ENCODE measurements at regions not wholly inside any gene's neighbourhood (a gene's known extent, or its start where the extent isn't known, plus 50 kb on each side); places are given as distances from the start of the nearest gene placed in this dataset.
A peak's percentile ranks its signal among the peaks of the same experiment; 100 is the strongest.

GRCh38 chr19:46919324-46919723 is 58.5 kb downstream of the ARHGAP35 start:
- intact Hi-C loops (cut with DNase I, micrococcal nuclease) = no loop called here
- no peaks in the 10 kb centered on the region for H3K36me3 ChIP-seq (ENCODE audit: low read depth)
- no peak for ATAC-seq

GRCh38 chr19:46920362-46920761 is 59.6 kb downstream of the ARHGAP35 start:
- no peaks in the 10 kb centered on the region for H3K36me3 ChIP-seq (ENCODE audit: low read depth)

More at GRCh38 chr19:46919324-46919723, 58.5 kb downstream of the ARHGAP35 start:
- no peak for TF ChIP-seq CTCF (IDR thresholded peaks at IDR 0.05)
- H3K9me3 ChIP-seq = no peaks in the 10 kb centered on the region
- DNase-seq = no peak
- H3K4me1 ChIP-seq (ENCODE audit: low read depth) = peaks cover 9% of the 10 kb centered on the region
- H3K4me3 ChIP-seq = no peak overlapping the region

GRCh38 chr19:46921071-46921470 is 60.3 kb downstream of the ARHGAP35 start:
- DNase-seq (no peak), ATAC-seq (no peak)
- peaks cover 26% of the 10 kb centered on the region for H3K4me1 ChIP-seq (ENCODE audit: low read depth)
- intact Hi-C loops (cut with DNase I, micrococcal nuclease) = no loop called here
- H3K36me3 ChIP-seq (ENCODE audit: low read depth) = no peaks in the 10 kb centered on the region
- TF ChIP-seq CTCF (IDR thresholded peaks at IDR 0.05) = no peak
- no peaks in the 10 kb centered on the region for H3K9me3 ChIP-seq
- H3K4me3 ChIP-seq = no peak overlapping the region

More at GRCh38 chr19:46920362-46920761, 59.6 kb downstream of the ARHGAP35 start:
- no peak for ATAC-seq
- DNase-seq = no peak
- Histone ChIP-seq H3K4me1 (ENCODE audit: low read depth) (peaks cover 18% of the 10 kb centered on the region), H3K4me3 (no peak overlapping the region), H3K9me3 (no peaks in the 10 kb centered on the region)
- TF ChIP-seq CTCF (IDR thresholded peaks at IDR 0.05) = no peak
- intact Hi-C loops (cut with DNase I, micrococcal nuclease) = no loop called here

- intact Hi-C loops (cut with DNase I, micrococcal nuclease) = no loop called here
- no peak for TF ChIP-seq CTCF (IDR thresholded peaks at IDR 0.05)
- DNase-seq (no peak), ATAC-seq (no peak)
- no peaks in the 10 kb centered on the region for H3K36me3 ChIP-seq (ENCODE audit: low read depth)
- H3K4me1 ChIP-seq (ENCODE audit: low read depth) = peaks cover 34% of the 10 kb centered on the region
- no peak overlapping the region for H3K4me3 ChIP-seq
- H3K9me3 ChIP-seq = no peaks in the 10 kb centered on the region
Measured at GRCh38 chr19:46922465-46922864, 61.7 kb downstream of the ARHGAP35 start.

- intact Hi-C loops (cut with DNase I, micrococcal nuclease) = no loop called here
- no peak overlapping the region for H3K4me3 ChIP-seq
- no peaks in the 10 kb centered on the region for H3K9me3 ChIP-seq
- peak; percentile 81 for ATAC-seq
- peaks cover 34% of the 10 kb centered on the region for H3K4me1 ChIP-seq (ENCODE audit: low read depth)
- no peaks in the 10 kb centered on the region for H3K36me3 ChIP-seq (ENCODE audit: low read depth)
- TF ChIP-seq CTCF (IDR thresholded peaks at IDR 0.05) = no peak
- peak in 2 of 3 donors; percentile 49 to 51 for DNase-seq
Measured at GRCh38 chr19:46924874-46925547, 64.2 kb downstream of the ARHGAP35 start.

All from mucosa of descending colon (tissue), 3 donors.